ENCODE measurements at regions not wholly inside any gene's neighbourhood (a gene's known extent, or its start where the extent isn't known, plus 50 kb on each side); places are given as distances from the start of the nearest gene placed in this dataset.

GRCh38 chr14:63800651-63801375 is 52.0 kb upstream of the SYNE2 start:
- intact Hi-C loops (cut with micrococcal nuclease; ENCODE audit: unreplicated experiment), result loop anchor here (2.0 kb wide), 1 partner anchor 502 kb away; no protein-coding TSS in a partner anchor
- Histone ChIP-seq H3K4me1 (ENCODE audit: insufficient read depth, low read length, poor library complexity, severe bottlenecking) (peaks cover 6% of the 10 kb centered on the region), H3K4me3 (ENCODE audit: low read depth, low read length, poor library complexity, severe bottlenecking) (no peak overlapping the region), H3K36me3 (ENCODE audit: insufficient read depth, low read length, poor library complexity, severe bottlenecking) (no peaks in the 10 kb centered on the region), H3K27ac (ENCODE audit: low read depth, low read length, poor library complexity, severe bottlenecking) (no peak overlapping the region), H3K27me3 (replicated peaks; ENCODE audit: insufficient read depth, low read depth, low read length, poor library complexity) (no peaks in the 10 kb centered on the region), H3K9me3 (ENCODE audit: low read depth, low read length, poor library complexity, severe bottlenecking) (no peaks in the 10 kb centered on the region)
- CTCF ChIA-PET, result interaction anchor here (0.6 to 1.1 kb wide), 3 partner anchors 494 to 505 kb away, joined by 3 to 6 read pairs (median 5); no protein-coding TSS in a partner anchor
- no peak for TF ChIP-seq EZH2 (IDR thresholded peaks at IDR 0.05; ENCODE audit: borderline replicate concordance, low read depth, low read length, poor library complexity, severe bottlenecking)
- no peak for TF ChIP-seq CTCF (conservative IDR thresholded peaks at IDR 0.05; ENCODE audit: low read depth, low read length)
- BruUV-seq (replicated peaks), result no TSS peak
- POLR2A ChIA-PET (ENCODE audit: low non-redundant PET), result no interaction called here
- no peak for DNase-seq (ENCODE audit: low spot score)

All from A673 (cell line).